Keratinocyte (primary cell): ENCODE measurements at regions not wholly inside any gene's neighbourhood (a gene's known extent, or its start where the extent isn't known, plus 50 kb on each side); places are given as distances from the start of the nearest gene placed in this dataset.

ENCODE experiments used
- DNase-seq: peaks from one replicate; pipeline ENCODE4 v3.0.0-alpha.2; 2011; ENCODE audit warnings: low read depth, missing footprints, low spot score
- FAIRE-seq: peaks from 2 replicates; lab custom pipeline; 2011; peaks lifted over from hg19 to GRCh38; lab: Jason Lieb, UNC
- H2AFZ ChIP-seq: 2 replicates; pipeline ENCODE4 v1.6.0; 2012; ENCODE audit warnings: low read length, control low read depth, inconsistent platforms; ENCODE audit not compliant: control insufficient read depth
- H3K27ac ChIP-seq: 2 replicates; pipeline ENCODE4 v1.5.1; 2011; ENCODE audit warnings: low read length; ENCODE audit not compliant: control insufficient read depth, insufficient read depth
- H3K27me3 ChIP-seq: 3 replicates; pipeline ENCODE4 v1.6.0; 2011; ENCODE audit warnings: low read length; ENCODE audit not compliant: control insufficient read depth, insufficient read depth; ENCODE audit errors: extremely low read depth
- H3K36me3 ChIP-seq, 2 experiments: 2 replicates in 1 of 2; 3 replicates in 1 of 2; pipeline ENCODE4 v1.5.1; 2011; ENCODE audit warnings: low read length in 2 of 2, mild to moderate bottlenecking in 1 of 2; ENCODE audit not compliant: control insufficient read depth in 2 of 2, insufficient read depth in 2 of 2; ENCODE audit errors: extremely low read depth in 1 of 2
- H3K4me1 ChIP-seq: 3 replicates; pipeline ENCODE4 v1.5.1; 2011; ENCODE audit warnings: low read length; ENCODE audit not compliant: control insufficient read depth, insufficient read depth; ENCODE audit errors: extremely low read depth
- H3K4me2 ChIP-seq: 3 replicates; pipeline ENCODE4 v1.6.0; 2011; ENCODE audit warnings: low read depth, low read length; ENCODE audit not compliant: control insufficient read depth, insufficient read depth; ENCODE audit errors: extremely low read depth
- H3K4me3 ChIP-seq, 3 experiments: fragments of 200-600 bp in 1 of 3; sonication (generic) in 1 of 3; 2 replicates in 2 of 3; 3 replicates in 1 of 3; pipeline ENCODE4 v1.5.1; 2011 to 2016; ENCODE audit warnings: low read length in 3 of 3, mild to moderate bottlenecking in 3 of 3, control low read depth in 2 of 3, inconsistent platforms in 1 of 3, low read depth in 1 of 3, mixed read lengths in 1 of 3, mixed run types in 1 of 3, moderate library complexity in 1 of 3; ENCODE audit not compliant: control insufficient read depth in 2 of 3, insufficient read depth in 2 of 3; ENCODE audit errors: extremely low read depth in 1 of 3
- H3K79me2 ChIP-seq: 2 replicates; pipeline ENCODE4 v1.6.0; 2012; ENCODE audit warnings: low read length; ENCODE audit not compliant: control insufficient read depth, insufficient read depth
- H3K9ac ChIP-seq: 3 replicates; pipeline ENCODE4 v1.6.0; 2011; ENCODE audit warnings: low read length; ENCODE audit not compliant: control insufficient read depth, insufficient read depth; ENCODE audit errors: extremely low read depth
- H3K9me1 ChIP-seq: 3 replicates; pipeline ENCODE4 v1.6.0; 2011; ENCODE audit warnings: low read length; ENCODE audit not compliant: control insufficient read depth, insufficient read depth; ENCODE audit errors: extremely low read depth
- H3K9me3 ChIP-seq: 2 replicates; pipeline ENCODE4 v1.5.1; 2012; ENCODE audit warnings: low read depth, low read length; ENCODE audit not compliant: control insufficient read depth
- H4K20me1 ChIP-seq: 3 replicates; pipeline ENCODE4 v1.6.0; 2011; ENCODE audit warnings: low read length; ENCODE audit not compliant: control insufficient read depth, insufficient read depth; ENCODE audit errors: extremely low read depth
- EZH2 ChIP-seq: IDR thresholded peaks from one replicate; pipeline ENCODE4 v1.6.1; 2012; ENCODE audit warnings: inconsistent platforms, mild to moderate bottlenecking, low read length, moderate library complexity
- dilution Hi-C: fragments of 300-500 bp; cut with MboI; formaldehyde crosslinking; loops from one replicate; pipeline ENCODE4 v1.7.0; 2020; ENCODE audit warnings: low sequenced_read_pairs; ENCODE audit not compliant: extremely low pct_ligation_motif_present
- small RNA-seq, 3 experiments: library from RNA; depleted of rRNA; stranded (forward); fragments of <200 nt; gene quantifications; one replicate each; pipeline ENCODE3, GENCODE V24; 2012; ENCODE audit warnings: low read depth in 3 of 3, low replicate concordance in 1 of 3; ENCODE audit not compliant: insufficient read length in 3 of 3
- TF ChIP-seq, protein P1 (sequence below), 3 experiments: IDR thresholded peaks in 1 of 3; conservative IDR thresholded peaks in 1 of 3; optimal IDR thresholded peaks in 1 of 3; 2 replicates in 2 of 3; 3 replicates in 1 of 3; pipeline versions ENCODE3 to v1.5.1; 2011; ENCODE audit warnings: low read length in 3 of 3, mild to moderate bottlenecking in 3 of 3, moderate library complexity in 2 of 3, control low read depth in 1 of 3, inconsistent platforms in 1 of 3; ENCODE audit not compliant: insufficient read depth in 2 of 3; ENCODE audit errors: extremely low read depth in 1 of 3

DNA sequence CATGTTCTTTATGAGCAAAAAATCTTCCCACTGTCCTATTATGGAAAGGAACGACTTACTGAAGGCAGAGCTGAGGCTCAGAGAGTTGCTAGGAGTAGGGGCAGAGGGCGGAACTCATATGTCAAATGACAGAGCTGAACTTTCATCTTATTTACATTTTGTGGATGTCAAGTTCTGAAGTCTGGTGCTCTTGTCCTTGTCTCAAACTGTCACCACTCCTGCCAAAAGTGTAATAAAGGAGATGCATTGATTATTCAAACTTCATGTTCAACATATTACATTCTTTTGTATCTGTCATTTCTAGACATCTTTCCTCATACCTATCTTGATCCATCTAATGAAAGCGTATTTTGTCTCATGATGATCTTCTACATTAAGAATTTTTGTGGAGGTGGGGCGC, 57.1 kb upstream of the C11orf87 start:
- FAIRE-seq, result no peak
- no peak for DNase-seq
- Histone ChIP-seq H3K36me3 (no peaks in the 10 kb centered on the region), H4K20me1 (no peaks in the 10 kb centered on the region), H2AFZ (no peak overlapping the region), H3K4me2 (no peak overlapping the region), H3K9me1 (no peaks in the 10 kb centered on the region), H3K9ac (no peak overlapping the region), H3K9me3 (no peaks in the 10 kb centered on the region), H3K79me2 (no peaks in the 10 kb centered on the region), H3K27me3 (no peaks in the 10 kb centered on the region), H3K4me1 (no peaks in the 10 kb centered on the region), H3K27ac (no peak overlapping the region), H3K4me3 (no peak overlapping the region)
- TF ChIP-seq, protein P1, sequence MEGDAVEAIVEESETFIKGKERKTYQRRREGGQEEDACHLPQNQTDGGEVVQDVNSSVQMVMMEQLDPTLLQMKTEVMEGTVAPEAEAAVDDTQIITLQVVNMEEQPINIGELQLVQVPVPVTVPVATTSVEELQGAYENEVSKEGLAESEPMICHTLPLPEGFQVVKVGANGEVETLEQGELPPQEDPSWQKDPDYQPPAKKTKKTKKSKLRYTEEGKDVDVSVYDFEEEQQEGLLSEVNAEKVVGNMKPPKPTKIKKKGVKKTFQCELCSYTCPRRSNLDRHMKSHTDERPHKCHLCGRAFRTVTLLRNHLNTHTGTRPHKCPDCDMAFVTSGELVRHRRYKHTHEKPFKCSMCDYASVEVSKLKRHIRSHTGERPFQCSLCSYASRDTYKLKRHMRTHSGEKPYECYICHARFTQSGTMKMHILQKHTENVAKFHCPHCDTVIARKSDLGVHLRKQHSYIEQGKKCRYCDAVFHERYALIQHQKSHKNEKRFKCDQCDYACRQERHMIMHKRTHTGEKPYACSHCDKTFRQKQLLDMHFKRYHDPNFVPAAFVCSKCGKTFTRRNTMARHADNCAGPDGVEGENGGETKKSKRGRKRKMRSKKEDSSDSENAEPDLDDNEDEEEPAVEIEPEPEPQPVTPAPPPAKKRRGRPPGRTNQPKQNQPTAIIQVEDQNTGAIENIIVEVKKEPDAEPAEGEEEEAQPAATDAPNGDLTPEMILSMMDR (optimal IDR thresholded peaks at IDR 0.05 in 1 of 3, IDR thresholded peaks at IDR 0.05 in 1 of 3, conservative IDR thresholded peaks at IDR 0.05 in 1 of 3; ENCODE audit: extremely low read depth in 1 of 3, insufficient read depth in 2 of 3, low read length in 3 of 3), result no peak
- no peak for TF ChIP-seq EZH2
- dilution Hi-C loops, result no loop called here

DNA sequence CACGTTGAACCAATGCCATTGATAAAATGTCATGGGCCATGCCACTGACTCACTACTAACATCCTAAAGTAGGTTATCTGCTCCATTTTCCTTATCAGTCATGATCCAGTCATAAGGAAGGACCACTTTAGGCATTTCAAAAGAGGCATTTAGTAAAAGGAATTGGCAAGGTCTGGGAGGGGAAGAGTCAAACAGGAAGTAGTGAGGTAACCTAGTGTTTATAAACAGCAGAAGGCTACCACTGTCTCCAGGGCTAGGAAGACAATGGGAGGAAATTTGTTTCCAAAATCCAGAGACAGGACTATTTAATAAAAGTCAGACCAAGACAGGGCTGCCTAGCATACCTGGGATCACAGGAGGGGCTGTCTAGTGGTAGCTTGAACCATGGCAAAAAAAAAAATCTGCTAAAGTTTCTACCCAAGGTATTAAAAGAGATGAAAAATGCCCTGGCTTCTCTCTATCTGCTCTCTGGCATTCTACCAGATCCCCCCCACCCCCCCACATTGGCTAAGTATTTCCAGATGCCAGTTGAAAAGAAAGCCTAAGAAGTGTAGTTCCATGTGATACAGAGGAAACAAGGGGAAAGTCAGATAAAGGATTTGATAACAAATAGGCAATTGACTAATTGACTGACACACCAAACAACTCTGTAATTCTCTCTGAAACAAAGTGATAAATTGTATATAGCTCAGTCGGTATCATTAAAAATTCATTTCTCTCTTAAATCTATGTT, 50.4 kb upstream of the C11orf87 start:
- no peak overlapping the region for H2AFZ ChIP-seq
- FAIRE-seq (no peak), DNase-seq (no peak)
- no peaks in the 10 kb centered on the region for H3K9me1 ChIP-seq
- no peaks in the 10 kb centered on the region for H4K20me1 ChIP-seq
- no peak overlapping the region for H3K4me3 ChIP-seq
- no peaks in the 10 kb centered on the region for H3K9me3 ChIP-seq
- H3K79me2 ChIP-seq, result no peaks in the 10 kb centered on the region
- no peak overlapping the region for H3K9ac ChIP-seq
- H3K36me3 ChIP-seq, result no peaks in the 10 kb centered on the region
- H3K4me2 ChIP-seq, result no peak overlapping the region
- H3K4me1 ChIP-seq, result no peaks in the 10 kb centered on the region
- no peak for TF ChIP-seq EZH2
- TF ChIP-seq, protein P1 (optimal IDR thresholded peaks at IDR 0.05 in 1 of 3, IDR thresholded peaks at IDR 0.05 in 1 of 3, conservative IDR thresholded peaks at IDR 0.05 in 1 of 3; ENCODE audit: extremely low read depth in 1 of 3, insufficient read depth in 2 of 3, low read length in 3 of 3), result no peak
- no peaks in the 10 kb centered on the region for H3K27me3 ChIP-seq
- dilution Hi-C loops, result no loop called here
- H3K27ac ChIP-seq, result no peak overlapping the region

Small RNAs in the stretch of these regions (small RNA-seq; reads per million reads assigned to genes)
- gene RF00157, result 0 reads per million in 3 experiments
- gene RNA5SP349, result 0 to 0.67 (median 0) reads per million in 3 experiments
- 0 reads per million in 3 experiments for gene RNU6-654P
